ENCODE measurements at regions not wholly inside any gene's neighbourhood (a gene's known extent, or its start where the extent isn't known, plus 50 kb on each side); places are given as distances from the start of the nearest gene placed in this dataset.
"Not testable (repeated sequence)": the region's sequence is repeated elsewhere in the genome, so short reads cannot be mapped to it uniquely, and the experiment has no call there.

DNA sequence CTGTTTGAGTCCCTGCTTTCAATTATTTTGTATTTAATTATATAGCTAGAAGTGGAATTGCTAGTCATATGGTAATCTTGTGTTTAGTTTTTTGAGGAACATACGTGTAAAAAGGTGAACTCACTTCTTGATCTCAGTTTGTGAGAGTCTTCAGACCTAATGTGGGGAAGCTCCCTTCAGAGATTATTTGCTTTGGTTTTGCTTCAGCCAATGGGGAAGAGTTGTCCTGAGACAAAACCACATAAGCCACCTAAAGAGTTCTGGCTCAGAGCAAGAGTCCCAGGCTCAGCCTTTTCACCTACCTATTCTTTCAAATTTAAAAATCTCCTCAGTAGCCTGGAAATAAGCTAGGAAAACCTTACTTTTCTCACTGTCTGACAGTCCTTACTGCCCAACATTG is 138.4 kb downstream of the UCK2 start:
- H3K27ac Mint-ChIP-seq = no peak overlapping the region
- no peaks in the 10 kb centered on the region for H3K36me3 Mint-ChIP-seq
- no peaks in the 10 kb centered on the region for H3K9me3 Mint-ChIP-seq

DNA sequence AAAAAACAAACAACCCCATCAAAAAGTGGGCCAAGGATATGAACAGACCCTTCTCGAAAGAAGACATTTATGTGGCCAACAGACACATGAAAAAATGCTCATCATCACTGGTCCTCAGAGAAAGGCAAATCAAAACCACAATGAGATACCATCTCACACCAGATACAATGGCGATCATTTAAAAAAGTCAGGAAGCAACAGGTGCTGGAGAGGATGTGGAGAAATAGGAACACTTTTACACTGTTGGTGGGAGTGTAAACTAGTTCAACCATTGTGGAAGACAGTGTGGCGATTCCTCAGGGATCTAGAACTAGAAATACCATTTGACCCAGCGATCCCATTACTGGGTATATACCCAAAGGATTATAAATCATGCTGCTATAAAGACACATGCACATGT is 142.0 kb downstream of the UCK2 start:
- DNase-seq; H3K9me3 Mint-ChIP-seq; H3K4me3 Mint-ChIP-seq; H3K36me3 Mint-ChIP-seq; H3K27ac Mint-ChIP-seq; POLR2A ChIA-PET; H3K4me1 Mint-ChIP-seq; ATAC-seq (ENCODE audit: low read depth); H3K27me3 Mint-ChIP-seq: not testable (repeated sequence)

More for the DNA sequence above, 138.4 kb downstream of the UCK2 start:
- Mint-ChIP-seq H3K27me3 (peaks cover 5% of the 10 kb centered on the region), H3K4me1 (no peaks in the 10 kb centered on the region), H3K4me3 (no peak overlapping the region)
- POLR2A ChIA-PET = no interaction called here
- ATAC-seq (ENCODE audit: low read depth) (no peak), DNase-seq (no peak)

DNA sequence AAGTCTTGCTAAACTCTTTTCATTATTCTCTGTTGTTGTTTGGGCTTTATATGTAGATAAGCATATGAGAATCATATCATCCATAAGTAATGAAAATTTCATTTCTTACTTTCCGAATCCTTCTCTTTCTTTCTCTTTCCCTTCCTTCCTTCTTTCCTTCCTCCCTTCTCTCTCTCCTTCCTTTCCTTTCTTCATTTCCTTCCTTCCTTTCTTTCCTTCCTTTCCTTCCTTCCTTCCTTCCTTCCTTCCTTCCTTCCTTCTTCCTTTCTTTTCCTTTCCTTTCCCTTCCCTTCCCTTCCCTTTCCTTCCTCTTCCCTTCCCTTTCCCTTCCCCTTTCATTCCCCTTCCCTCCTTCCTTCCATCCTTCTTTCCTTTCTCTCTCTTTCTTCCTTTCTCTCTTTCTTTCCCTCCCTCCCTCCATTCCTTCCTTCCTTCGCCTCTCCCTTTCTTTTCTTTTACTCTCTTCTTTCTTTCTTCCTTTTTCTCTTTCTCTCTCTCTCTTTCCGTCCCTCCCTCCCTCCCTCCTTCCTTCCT is 147.3 kb downstream of the UCK2 start:
- ATAC-seq (ENCODE audit: low read depth) = no peak
- Mint-ChIP-seq H3K4me3 (no peak overlapping the region), H3K4me1 (no peaks in the 10 kb centered on the region), H3K36me3 (no peaks in the 10 kb centered on the region), H3K9me3 (peaks cover 1% of the 10 kb centered on the region), H3K27ac (no peak overlapping the region), H3K27me3 (peaks cover 13% of the 10 kb centered on the region)
- no peak for DNase-seq
- POLR2A ChIA-PET = no interaction called here

DNA sequence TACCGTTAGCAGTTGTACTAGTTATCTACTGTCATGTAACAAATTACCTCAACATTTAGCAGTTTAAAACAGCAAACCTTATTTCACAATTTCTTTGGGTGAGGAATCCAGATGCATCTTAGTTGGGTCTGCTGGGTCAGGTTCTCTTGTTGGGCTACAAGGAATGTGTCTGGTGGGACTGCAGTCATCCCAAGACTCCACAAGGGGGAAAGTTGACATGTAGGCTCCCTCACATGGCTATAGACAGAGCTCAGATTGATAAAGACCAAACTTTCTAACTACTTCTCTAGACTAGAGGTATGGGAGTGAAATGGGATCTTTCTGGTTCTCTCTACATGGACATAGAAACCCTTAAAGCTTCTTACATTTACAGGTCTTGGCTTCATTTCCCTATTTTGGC is 160.9 kb downstream of the UCK2 start:
- POLR2A ChIA-PET = no interaction called here
- H3K4me1 Mint-ChIP-seq = no peaks in the 10 kb centered on the region
- no peak for ATAC-seq (ENCODE audit: low read depth)
- no peak for DNase-seq
- H3K36me3 Mint-ChIP-seq = no peaks in the 10 kb centered on the region
- peaks cover 2% of the 10 kb centered on the region for H3K9me3 Mint-ChIP-seq
- H3K4me3 Mint-ChIP-seq = no peak overlapping the region
- H3K27ac Mint-ChIP-seq = no peak overlapping the region
- H3K27me3 Mint-ChIP-seq = peaks cover 4% of the 10 kb centered on the region

DNA sequence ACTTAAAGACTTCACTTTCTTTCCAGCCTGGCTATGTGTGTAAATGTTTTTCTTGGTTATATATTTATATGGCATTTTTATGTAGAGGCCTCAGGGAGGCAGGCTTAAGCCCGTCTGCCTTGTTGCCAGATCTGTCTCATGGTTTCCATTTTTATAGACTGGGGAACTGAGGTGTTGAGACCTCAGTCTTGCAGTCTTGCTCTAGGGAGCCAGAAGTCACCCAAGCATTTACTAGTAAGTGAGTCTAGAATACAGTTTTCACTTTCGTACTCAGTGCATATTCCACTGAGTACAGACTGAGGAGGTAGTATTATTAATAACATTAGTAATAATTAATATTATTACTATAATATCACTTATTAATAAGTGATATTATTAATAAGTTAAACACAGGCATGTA is 161.4 kb downstream of the UCK2 start:
- ATAC-seq (ENCODE audit: low read depth) (no peak), DNase-seq (no peak)
- H3K9me3 Mint-ChIP-seq = no peaks in the 10 kb centered on the region
- H3K27ac Mint-ChIP-seq = no peak overlapping the region
- no peak overlapping the region for H3K4me3 Mint-ChIP-seq
- no peaks in the 10 kb centered on the region for H3K4me1 Mint-ChIP-seq
- POLR2A ChIA-PET = no interaction called here
- no peaks in the 10 kb centered on the region for H3K36me3 Mint-ChIP-seq
- H3K27me3 Mint-ChIP-seq = peaks cover 4% of the 10 kb centered on the region

- H3K4me3 Mint-ChIP-seq = no peak overlapping the region
- no peak for DNase-seq
- H3K9me3 Mint-ChIP-seq = no peaks in the 10 kb centered on the region
- H3K4me1 Mint-ChIP-seq = no peaks in the 10 kb centered on the region
- no peak overlapping the region for H3K27ac Mint-ChIP-seq
- POLR2A ChIA-PET = interaction anchor here (0.6 kb wide), 1 partner anchor 320 kb away, joined by 3 read pairs; no protein-coding TSS in a partner anchor
- no peak for ATAC-seq (ENCODE audit: low read depth)
- H3K27me3 Mint-ChIP-seq = peaks cover 3% of the 10 kb centered on the region
- H3K36me3 Mint-ChIP-seq = no peaks in the 10 kb centered on the region
Observed at GRCh38 chr1:165992533-165992932, 165.1 kb downstream of the UCK2 start.

- no peak for DNase-seq
- no peak overlapping the region for H3K4me3 Mint-ChIP-seq
- no peaks in the 10 kb centered on the region for H3K4me1 Mint-ChIP-seq
- H3K9me3 Mint-ChIP-seq = no peaks in the 10 kb centered on the region
- ATAC-seq (ENCODE audit: low read depth) = no peak
- POLR2A ChIA-PET = no interaction called here
- no peaks in the 10 kb centered on the region for H3K36me3 Mint-ChIP-seq
- peaks cover 3% of the 10 kb centered on the region for H3K27me3 Mint-ChIP-seq
- H3K27ac Mint-ChIP-seq = no peak overlapping the region
Observed at GRCh38 chr1:165994107-165994506, 166.7 kb downstream of the UCK2 start.

DNA sequence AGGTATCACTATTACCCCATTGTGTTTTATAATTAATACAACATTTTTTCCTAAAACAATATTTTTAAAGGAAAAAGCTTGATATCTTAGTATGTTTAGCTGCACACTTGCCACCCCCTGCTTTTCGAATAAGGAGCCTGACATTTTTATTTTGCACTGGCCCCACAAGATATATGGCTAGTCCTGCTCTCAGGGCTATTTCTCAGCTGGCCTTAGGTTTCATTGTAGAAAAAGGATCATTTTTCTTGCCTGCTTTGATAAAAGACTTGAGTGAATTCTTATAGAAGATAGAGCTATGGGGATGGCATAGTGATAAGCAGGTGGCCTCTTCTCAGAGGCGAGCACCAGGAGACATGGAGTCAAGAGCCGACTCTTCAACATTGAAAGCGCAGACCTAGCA is 167.0 kb downstream of the FAM78B start:
- no peaks in the 10 kb centered on the region for H3K27me3 Mint-ChIP-seq
- no peak overlapping the region for H3K4me3 Mint-ChIP-seq
- H3K4me1 Mint-ChIP-seq = no peaks in the 10 kb centered on the region
- H3K9me3 Mint-ChIP-seq = no peaks in the 10 kb centered on the region
- ATAC-seq (ENCODE audit: low read depth) (no peak), DNase-seq (no peak)
- H3K27ac Mint-ChIP-seq = no peak overlapping the region
- POLR2A ChIA-PET = no interaction called here
- H3K36me3 Mint-ChIP-seq = no peaks in the 10 kb centered on the region

- Mint-ChIP-seq H3K36me3 (no peaks in the 10 kb centered on the region), H3K4me3 (no peak overlapping the region), H3K4me1 (no peaks in the 10 kb centered on the region), H3K9me3 (peaks cover 3% of the 10 kb centered on the region), H3K27ac (no peak overlapping the region), H3K27me3 (no peaks in the 10 kb centered on the region)
- ATAC-seq (ENCODE audit: low read depth) = no peak
- DNase-seq = no peak
- POLR2A ChIA-PET = no interaction called here
Observed at GRCh38 chr1:166007176-166007575, 159.6 kb downstream of the FAM78B start.

- no peak for ATAC-seq (ENCODE audit: low read depth)
- POLR2A ChIA-PET = no interaction called here
- DNase-seq = no peak
- Mint-ChIP-seq H3K4me1 (no peaks in the 10 kb centered on the region), H3K9me3 (no peaks in the 10 kb centered on the region), H3K27me3 (peaks cover 3% of the 10 kb centered on the region), H3K4me3 (no peak overlapping the region), H3K36me3 (no peaks in the 10 kb centered on the region), H3K27ac (no peak overlapping the region)
Observed at GRCh38 chr1:166013232-166013631, 153.6 kb downstream of the FAM78B start.

GRCh38 chr1:166017395-166017794 is 149.4 kb downstream of the FAM78B start:
- no peak overlapping the region for H3K4me3 Mint-ChIP-seq
- H3K36me3 Mint-ChIP-seq = no peaks in the 10 kb centered on the region
- no peak for DNase-seq
- no peaks in the 10 kb centered on the region for H3K4me1 Mint-ChIP-seq
- H3K27me3 Mint-ChIP-seq = peaks cover 11% of the 10 kb centered on the region
- no peak for ATAC-seq (ENCODE audit: low read depth)
- H3K27ac Mint-ChIP-seq = no peak overlapping the region
- POLR2A ChIA-PET = no interaction called here
- peaks cover 1% of the 10 kb centered on the region for H3K9me3 Mint-ChIP-seq
